ENCODE measurements at regions not wholly inside any gene's neighbourhood (a gene's known extent, or its start where the extent isn't known, plus 50 kb on each side); places are given as distances from the start of the nearest gene placed in this dataset.
"Not testable (repeated sequence)": the region's sequence is repeated elsewhere in the genome, so short reads cannot be mapped to it uniquely, and the experiment has no call there.

GRCh38 chr3:88480822-88481221, 331.1 kb downstream of the C3orf38 start:
- ATAC-seq (no peak), DNase-seq (no peak)
- intact Hi-C loops (cut with DNase I, micrococcal nuclease), result no loop called here

GRCh38 chr3:88485001-88485400, 335.2 kb downstream of the C3orf38 start:
- intact Hi-C loops (cut with DNase I, micrococcal nuclease), result no loop called here
- DNase-seq (no peak), ATAC-seq (no peak)

GRCh38 chr3:88508818-88509217, 359.1 kb downstream of the C3orf38 start:
- DNase-seq, result peak; percentile 31 to 36

GRCh38 chr3:88509582-88509981, 359.8 kb downstream of the C3orf38 start:
- ATAC-seq (peak; percentile 96), DNase-seq (peak in 1 of 2 donors; percentile 24)
- intact Hi-C loops (cut with DNase I, micrococcal nuclease), result no loop called here

More at GRCh38 chr3:88508818-88509217, 359.1 kb downstream of the C3orf38 start:
- peak; percentile 64 for ATAC-seq
- intact Hi-C loops (cut with DNase I, micrococcal nuclease), result not testable (repeated sequence)

- no peak for ATAC-seq
- intact Hi-C loops (cut with DNase I, micrococcal nuclease), result no loop called here
- DNase-seq, result no peak
Observed at GRCh38 chr3:88528494-88528893, 378.7 kb downstream of the C3orf38 start.

- DNase-seq, result no peak
- ATAC-seq, result no peak
- intact Hi-C loops (cut with DNase I, micrococcal nuclease), result no loop called here
Observed at GRCh38 chr3:88534534-88534933, 384.8 kb downstream of the C3orf38 start.

- intact Hi-C loops (cut with DNase I, micrococcal nuclease), result no loop called here
- ATAC-seq (no peak), DNase-seq (no peak)
Observed at GRCh38 chr3:88535563-88535962, 385.8 kb downstream of the C3orf38 start.

- no peak for ATAC-seq
- intact Hi-C loops (cut with DNase I, micrococcal nuclease), result no loop called here
- DNase-seq, result no peak
Observed at GRCh38 chr3:88542916-88543315, 393.2 kb downstream of the C3orf38 start.

GRCh38 chr3:88572450-88572849, 422.7 kb downstream of the C3orf38 start:
- intact Hi-C loops (cut with DNase I, micrococcal nuclease), result no loop called here
- ATAC-seq (no peak), DNase-seq (no peak)

- ATAC-seq, result no peak
- intact Hi-C loops (cut with DNase I, micrococcal nuclease), result no loop called here
- no peak for DNase-seq
Observed at GRCh38 chr3:88573472-88573871, 423.7 kb downstream of the C3orf38 start.

- ATAC-seq (no peak), DNase-seq (no peak)
- intact Hi-C loops (cut with DNase I, micrococcal nuclease), result no loop called here
Observed at GRCh38 chr3:88574146-88574545, 424.4 kb downstream of the C3orf38 start.

- DNase-seq (no peak), ATAC-seq (no peak)
- intact Hi-C loops (cut with DNase I, micrococcal nuclease), result no loop called here
Observed at GRCh38 chr3:88584451-88584850, 434.7 kb downstream of the C3orf38 start.

GRCh38 chr3:88586121-88586640, 436.4 kb downstream of the C3orf38 start:
- no peak for DNase-seq
- no peak for ATAC-seq
- intact Hi-C loops (cut with DNase I, micrococcal nuclease), result no loop called here

- intact Hi-C loops (cut with DNase I, micrococcal nuclease), result no loop called here
- DNase-seq, result no peak
- no peak for ATAC-seq
Observed at GRCh38 chr3:88589138-88589537, 439.4 kb downstream of the C3orf38 start.

GRCh38 chr3:88595026-88595425, 445.3 kb downstream of the C3orf38 start:
- DNase-seq, result no peak
- intact Hi-C loops (cut with DNase I, micrococcal nuclease), result no loop called here
- ATAC-seq, result no peak

- intact Hi-C loops (cut with DNase I, micrococcal nuclease), result no loop called here
- DNase-seq (no peak), ATAC-seq (no peak)
Observed at GRCh38 chr3:88596451-88596850, 446.7 kb downstream of the C3orf38 start.

- ATAC-seq, result no peak
- intact Hi-C loops (cut with DNase I, micrococcal nuclease), result no loop called here
- no peak for DNase-seq
Observed at GRCh38 chr3:88610820-88611219, 461.1 kb downstream of the C3orf38 start.

GRCh38 chr3:88611826-88612326, 462.1 kb downstream of the C3orf38 start:
- ATAC-seq (no peak), DNase-seq (no peak)
- intact Hi-C loops (cut with DNase I, micrococcal nuclease), result no loop called here

- ATAC-seq (no peak), DNase-seq (no peak)
- intact Hi-C loops (cut with DNase I, micrococcal nuclease), result no loop called here
Observed at GRCh38 chr3:88616413-88616812, 466.7 kb downstream of the C3orf38 start.

GRCh38 chr3:88617283-88617682, 467.5 kb downstream of the C3orf38 start:
- intact Hi-C loops (cut with DNase I, micrococcal nuclease), result no loop called here
- ATAC-seq (no peak), DNase-seq (no peak)

- ATAC-seq (no peak), DNase-seq (no peak)
- intact Hi-C loops (cut with DNase I, micrococcal nuclease), result no loop called here
Observed at GRCh38 chr3:88618021-88618645, 468.4 kb downstream of the C3orf38 start.

Measured in left colon (tissue), 2 donors.